HG03025 (cell line): ENCODE measurements at regions not wholly inside any gene's neighbourhood (a gene's known extent, or its start where the extent isn't known, plus 50 kb on each side); places are given as distances from the start of the nearest gene placed in this dataset.
"Not testable (repeated sequence)": the region's sequence is repeated elsewhere in the genome, so short reads cannot be mapped to it uniquely, and the experiment has no call there.

Experiments
- ATAC-seq: cut with Tn5 transposase; IDR thresholded peaks from one replicate; pipeline ENCODE4 v1.9.1; 2021; ENCODE audit warnings: mild to moderate bottlenecking, moderate library complexity; ENCODE audit not compliant: unreplicated experiment, low FRiP score

- ATAC-seq = no peak
Observed at GRCh38 chr1:194684636-194685035, 1498.2 kb upstream of the B3GALT2 start.

- no peak for ATAC-seq
Observed at GRCh38 chr1:194658090-194658439, 1471.7 kb upstream of the B3GALT2 start.

- ATAC-seq = no peak
Observed at GRCh38 chr1:194654956-194655355, 1468.5 kb upstream of the B3GALT2 start.

GRCh38 chr1:194653385-194653784, 1467.0 kb upstream of the B3GALT2 start:
- no peak for ATAC-seq

- ATAC-seq = no peak
Observed at GRCh38 chr1:194647118-194647517, 1460.7 kb upstream of the B3GALT2 start.

GRCh38 chr1:194644528-194644927, 1458.1 kb upstream of the B3GALT2 start:
- no peak for ATAC-seq

- no peak for ATAC-seq
Observed at GRCh38 chr1:194640322-194640721, 1453.9 kb upstream of the B3GALT2 start.

GRCh38 chr1:194629011-194629410, 1442.6 kb upstream of the B3GALT2 start:
- no peak for ATAC-seq

GRCh38 chr1:194624833-194625232, 1438.4 kb upstream of the B3GALT2 start:
- no peak for ATAC-seq

- ATAC-seq = no peak
Observed at GRCh38 chr1:194618101-194618500, 1431.7 kb upstream of the B3GALT2 start.

GRCh38 chr1:194617272-194617671, 1430.9 kb upstream of the B3GALT2 start:
- not testable (repeated sequence) for ATAC-seq

- ATAC-seq = no peak
Observed at GRCh38 chr1:194616835-194617234, 1430.4 kb upstream of the B3GALT2 start.

GRCh38 chr1:194602184-194602583, 1415.8 kb upstream of the B3GALT2 start:
- no peak for ATAC-seq

- ATAC-seq = no peak
Observed at GRCh38 chr1:194600716-194601115, 1414.3 kb upstream of the B3GALT2 start.

GRCh38 chr1:194598098-194598497, 1411.7 kb upstream of the B3GALT2 start:
- no peak for ATAC-seq

- no peak for ATAC-seq
Observed at GRCh38 chr1:194586302-194586701, 1399.9 kb upstream of the B3GALT2 start.

GRCh38 chr1:194584052-194584451, 1397.6 kb upstream of the B3GALT2 start:
- ATAC-seq = no peak

GRCh38 chr1:194570476-194570875, 1384.1 kb upstream of the B3GALT2 start:
- no peak for ATAC-seq

- ATAC-seq = no peak
Observed at GRCh38 chr1:194568610-194569009, 1382.2 kb upstream of the B3GALT2 start.

GRCh38 chr1:194548071-194548470, 1361.7 kb upstream of the B3GALT2 start:
- no peak for ATAC-seq

- no peak for ATAC-seq
Observed at GRCh38 chr1:194544012-194544411, 1357.6 kb upstream of the B3GALT2 start.

- ATAC-seq = no peak
Observed at GRCh38 chr1:194538453-194538852, 1352.0 kb upstream of the B3GALT2 start.

GRCh38 chr1:194537521-194537920, 1351.1 kb upstream of the B3GALT2 start:
- ATAC-seq = no peak
